Right atrium auricular region (tissue), 2 donors: ENCODE measurements at regions not wholly inside any gene's neighbourhood (a gene's known extent, or its start where the extent isn't known, plus 50 kb on each side); places are given as distances from the start of the nearest gene placed in this dataset.

Experiments used
- DNase-seq: peaks from one replicate; pipeline ENCODE4 v3.0.0-alpha.2; 2019; ENCODE audit warnings: low spot score
- H3K27ac ChIP-seq, 2 donors: fragments of 200-600 bp; sonication (generic); 1 replicate in 1 of 2; 2 replicates in 1 of 2; pipeline ENCODE4 v1.5.1; 2016 to 2019
- H3K27me3 ChIP-seq, 2 donors: fragments of 200-600 bp; sonication (generic); one replicate each; pipeline versions ENCODE4 v1.5.1 to v1.6.0; 2017 to 2019
- H3K36me3 ChIP-seq: fragments of 200-600 bp; sonication (generic); one replicate; pipeline ENCODE4 v1.5.1; 2016
- H3K4me1 ChIP-seq, 2 donors: fragments of 200-600 bp; sonication (generic); one replicate each; pipeline versions ENCODE4 v1.5.1 to v1.6.0; 2017 to 2019
- H3K4me3 ChIP-seq, 2 donors: fragments of 200-600 bp; sonication (generic); 1 replicate in 1 of 2; 2 replicates in 1 of 2; pipeline ENCODE4 v1.5.1; 2017 to 2019; ENCODE audit warnings: mild to moderate bottlenecking in 1 of 2, moderate library complexity in 1 of 2
- H3K9me3 ChIP-seq, 2 donors: fragments of 200-600 bp; sonication (generic); one replicate each; pipeline ENCODE4 v1.5.1; 2019
- CTCF ChIP-seq, 2 donors: fragments of 200-600 bp; sonication (generic); IDR thresholded peaks; one replicate each; pipeline ENCODE4 v1.5.1; 2019; ENCODE audit warnings: antibody characterized with exemption in 2 of 2

DNA sequence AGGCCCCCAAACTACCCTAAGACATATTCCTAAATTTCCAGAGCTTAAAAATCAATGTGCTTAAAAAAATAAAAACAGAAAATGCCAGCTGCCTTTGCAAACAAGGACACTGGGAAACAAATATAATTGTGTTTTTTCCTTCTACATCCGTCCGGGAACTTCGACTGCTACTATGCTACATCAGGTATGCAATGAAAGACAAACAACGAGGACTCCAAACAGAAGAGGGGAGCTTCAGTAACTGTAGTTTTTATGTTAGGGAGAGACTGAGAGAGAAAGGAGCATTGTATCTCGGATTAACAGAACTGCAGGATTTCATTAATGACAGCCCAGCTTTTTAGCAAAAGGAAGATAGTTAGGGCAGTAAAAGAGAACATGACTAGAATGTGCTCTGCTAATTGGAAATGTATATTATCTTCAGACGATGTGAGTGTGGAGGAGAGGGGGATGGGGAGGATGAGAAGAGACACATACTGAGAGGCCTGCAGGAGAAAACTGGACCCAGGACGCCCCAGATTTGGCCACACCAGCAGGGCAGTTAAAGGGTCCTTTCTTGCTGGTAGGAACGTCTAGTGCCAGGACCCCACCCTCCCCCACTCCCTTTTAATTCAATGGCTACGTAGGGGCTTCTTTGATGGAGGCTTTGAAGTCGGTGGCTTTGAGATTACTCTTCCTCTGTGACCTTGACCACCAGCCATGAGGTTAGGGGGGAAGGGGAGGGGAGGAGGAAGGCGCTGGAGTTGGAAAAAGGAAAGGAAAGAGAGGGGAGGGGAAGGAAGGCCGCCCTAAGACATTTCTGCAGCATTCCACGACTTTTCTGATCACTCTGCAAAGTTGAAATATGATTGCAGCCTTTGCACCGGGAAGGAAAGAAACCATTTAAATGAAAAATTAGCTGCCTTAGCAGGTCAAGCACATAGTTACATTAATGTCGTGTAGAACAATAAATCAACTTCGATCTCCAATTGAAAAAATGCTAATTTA lies 187.1 kb downstream of the BLID start:
- no peak for DNase-seq
- Histone ChIP-seq H3K36me3 (no peaks in the 10 kb centered on the region), H3K4me1 (peaks cover 0 to 20% of the 10 kb centered on the region in 2 donors), H3K4me3 (peak overlapping the region; percentile 5 to 32), H3K27me3 (no peaks in the 10 kb centered on the region), H3K9me3 (no peaks in the 10 kb centered on the region), H3K27ac (no peak overlapping the region)
- no peak for TF ChIP-seq CTCF (IDR thresholded peaks at IDR 0.05)

GRCh38 chr11:121927789-121928188 lies 188.2 kb downstream of the BLID start:
- Histone ChIP-seq H3K27me3 (no peaks in the 10 kb centered on the region), H3K27ac (no peak overlapping the region), H3K9me3 (no peaks in the 10 kb centered on the region), H3K4me3 (no peak overlapping the region), H3K4me1 (peaks cover 0 to 20% of the 10 kb centered on the region in 2 donors), H3K36me3 (no peaks in the 10 kb centered on the region)
- no peak for TF ChIP-seq CTCF (IDR thresholded peaks at IDR 0.05)
- no peak for DNase-seq

- no peaks in the 10 kb centered on the region for H3K27me3 ChIP-seq
- no peak overlapping the region for H3K4me3 ChIP-seq
- no peaks in the 10 kb centered on the region for H3K9me3 ChIP-seq
- no peaks in the 10 kb centered on the region for H3K36me3 ChIP-seq
- H3K4me1 ChIP-seq, result peaks cover 0 to 20% of the 10 kb centered on the region in 2 donors
- no peak for DNase-seq
- TF ChIP-seq CTCF (IDR thresholded peaks at IDR 0.05), result no peak
- no peak overlapping the region for H3K27ac ChIP-seq
These were observed 188.8 kb downstream of the BLID start for GRCh38 chr11:121927097-121927785.

DNA sequence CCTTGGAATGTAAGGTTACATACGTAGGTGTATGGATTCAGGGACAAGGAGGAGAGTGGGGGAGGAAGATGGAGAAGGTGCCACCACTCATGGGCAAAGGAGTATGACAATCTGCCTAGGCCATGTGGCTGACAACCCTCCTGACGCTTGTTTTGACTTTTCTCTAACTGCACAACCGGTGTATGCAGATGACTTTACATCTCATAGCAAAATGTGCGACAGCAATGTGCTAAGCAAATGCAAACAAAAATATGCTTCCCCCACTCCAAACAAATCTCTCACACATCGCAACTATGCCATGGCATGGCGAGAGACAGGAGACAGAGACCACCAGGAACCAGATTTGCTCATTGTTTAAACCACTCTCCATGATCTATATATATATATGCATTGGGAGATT lies 191.8 kb downstream of the BLID start:
- Histone ChIP-seq H3K4me3 (no peak overlapping the region), H3K36me3 (no peaks in the 10 kb centered on the region), H3K9me3 (no peaks in the 10 kb centered on the region), H3K27me3 (no peaks in the 10 kb centered on the region), H3K27ac (no peak overlapping the region), H3K4me1 (peaks cover 0 to 5% of the 10 kb centered on the region in 2 donors)
- DNase-seq, result no peak
- TF ChIP-seq CTCF (IDR thresholded peaks at IDR 0.05), result no peak

DNA sequence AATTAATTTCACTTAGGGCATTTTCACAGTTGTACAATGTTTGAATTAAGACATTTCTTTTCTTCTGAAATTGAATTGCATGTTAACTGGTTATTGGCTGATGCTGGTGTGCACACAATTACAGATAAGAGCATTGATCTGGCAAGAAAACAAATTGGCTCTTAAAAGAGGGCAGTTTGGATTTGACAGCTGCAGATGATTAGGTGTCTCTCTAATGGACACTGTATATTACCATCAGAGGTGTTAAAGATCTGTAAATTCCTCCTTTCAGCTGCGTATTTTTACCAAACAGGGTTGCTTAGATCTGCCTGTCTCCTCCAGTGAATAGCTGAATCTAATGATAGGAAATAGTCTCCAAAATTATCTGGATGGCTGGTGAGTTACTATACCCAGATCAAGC lies 198.5 kb downstream of the BLID start:
- Histone ChIP-seq H3K27me3 (no peaks in the 10 kb centered on the region), H3K4me3 (no peak overlapping the region), H3K4me1 (no peaks in the 10 kb centered on the region), H3K9me3 (no peaks in the 10 kb centered on the region), H3K27ac (no peak overlapping the region), H3K36me3 (no peaks in the 10 kb centered on the region)
- no peak for TF ChIP-seq CTCF (IDR thresholded peaks at IDR 0.05)
- no peak for DNase-seq
